ENCODE measurements at regions not wholly inside any gene's neighbourhood (a gene's known extent, or its start where the extent isn't known, plus 50 kb on each side); places are given as distances from the start of the nearest gene placed in this dataset.

DNA sequence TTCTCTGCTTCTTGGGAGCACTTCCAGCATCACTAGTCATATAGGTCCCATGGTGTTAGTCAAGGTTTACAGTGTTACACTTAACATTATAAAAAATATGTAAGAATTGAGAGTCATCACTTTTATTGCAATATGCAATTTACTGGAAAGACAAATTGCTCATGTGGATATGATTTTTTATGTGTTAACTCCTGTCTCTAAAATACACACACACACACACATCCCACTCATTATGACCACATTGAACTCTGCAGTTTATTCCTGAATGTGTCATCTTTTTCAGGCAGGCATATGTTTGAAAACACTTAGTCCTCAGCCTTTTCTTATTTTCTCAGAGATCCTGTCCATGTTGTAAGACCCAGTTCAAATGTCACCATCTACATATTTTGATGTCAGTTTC, 148.5 kb upstream of the MRPS30 start:
- DNase-seq, result no peak

DNA sequence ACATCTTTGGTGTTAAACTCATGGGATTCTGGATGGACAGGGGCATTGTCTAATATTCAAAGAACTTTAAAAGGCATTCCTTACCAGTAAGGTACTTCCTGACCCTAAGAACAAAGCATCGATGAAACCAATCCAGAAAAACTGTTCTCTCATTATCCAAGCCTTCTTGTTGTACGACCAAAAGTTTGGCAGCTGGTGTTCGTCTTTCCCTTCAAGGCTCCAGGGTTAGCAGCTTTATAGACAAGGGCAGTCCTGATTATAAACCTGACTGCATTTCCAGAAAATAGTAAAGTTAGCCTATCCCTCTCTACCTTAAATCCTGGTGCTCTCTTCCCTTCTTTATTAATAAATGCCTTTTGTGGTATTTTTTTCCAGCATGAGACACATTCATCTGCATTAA, 149.4 kb upstream of the MRPS30 start:
- DNase-seq, result no peak

DNA sequence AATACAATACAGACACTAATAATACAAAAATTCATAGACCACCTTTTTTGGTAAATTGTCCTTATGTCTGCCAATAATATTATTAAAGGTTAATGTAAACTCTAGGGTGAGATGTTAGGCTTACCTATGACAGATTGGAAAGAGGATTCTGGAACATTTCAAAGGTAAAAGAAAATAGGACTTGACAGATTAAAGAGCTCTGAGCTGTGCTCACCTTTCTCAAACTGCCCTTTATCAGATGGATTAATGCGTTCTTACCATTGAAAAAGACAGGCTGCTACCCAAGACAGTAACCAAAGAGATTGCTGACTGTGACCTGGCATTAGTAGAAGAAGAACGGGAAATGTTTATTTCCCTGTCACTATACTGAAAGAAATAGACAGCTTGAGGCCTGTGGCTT, 156.1 kb upstream of the MRPS30 start:
- DNase-seq, result no peak

DNA sequence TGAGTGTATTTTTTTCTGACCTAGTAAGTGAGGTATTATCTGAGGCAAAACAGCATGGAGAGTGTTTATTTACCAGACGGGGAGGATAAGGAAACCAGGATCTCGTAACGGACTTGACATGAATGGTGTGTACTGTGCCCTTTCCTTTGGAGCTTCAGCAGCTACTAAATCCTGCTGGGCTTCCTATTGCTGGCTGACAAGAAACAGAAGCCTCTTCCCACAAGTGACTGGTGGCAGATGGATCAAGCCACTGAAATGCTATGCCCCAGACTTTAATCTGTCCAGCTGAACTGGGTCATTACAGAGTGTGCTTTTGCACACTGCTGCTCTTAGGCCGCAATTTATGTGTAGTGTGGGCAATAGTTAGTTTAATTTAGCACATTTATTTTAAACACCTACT, 162.7 kb upstream of the MRPS30 start:
- DNase-seq, result no peak

DNA sequence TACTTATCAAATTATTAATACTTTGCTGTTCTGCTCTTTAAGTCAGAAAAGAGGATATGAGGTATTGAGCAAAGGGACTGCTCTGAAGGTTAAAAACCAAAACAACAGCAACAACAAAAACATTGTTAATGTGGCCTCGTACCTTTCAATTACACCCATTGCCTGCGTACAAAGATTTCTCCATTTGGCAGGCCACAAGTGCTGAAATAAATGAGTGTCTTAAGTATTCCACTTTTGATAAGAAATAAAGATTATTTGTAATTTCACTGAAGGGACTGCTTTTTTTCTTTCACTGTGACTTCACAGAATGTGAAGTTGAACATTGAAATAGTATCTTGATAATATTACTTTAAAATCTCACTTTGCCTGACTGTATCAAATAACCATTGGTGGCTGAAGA, 163.2 kb upstream of the MRPS30 start:
- DNase-seq, result no peak

DNA sequence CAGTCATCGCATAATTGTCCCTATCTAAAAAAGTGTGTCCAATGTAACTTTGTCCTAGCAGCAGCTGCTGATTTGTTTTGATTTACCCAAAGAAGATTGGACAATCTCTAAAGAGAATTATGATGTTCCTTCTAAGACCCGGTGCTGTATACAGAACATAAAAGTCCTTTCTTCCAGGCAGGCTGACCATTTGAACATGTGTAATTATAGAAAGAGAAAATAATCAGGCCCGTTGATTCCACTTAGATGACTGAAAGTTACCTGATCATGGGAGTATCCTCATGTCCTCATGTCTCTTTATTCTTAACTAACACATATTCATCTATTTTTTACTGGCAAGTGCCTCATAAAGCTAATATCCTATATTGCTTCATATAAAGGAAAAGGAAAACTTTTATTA, 164.1 kb upstream of the MRPS30 start:
- no peak for DNase-seq

DNA sequence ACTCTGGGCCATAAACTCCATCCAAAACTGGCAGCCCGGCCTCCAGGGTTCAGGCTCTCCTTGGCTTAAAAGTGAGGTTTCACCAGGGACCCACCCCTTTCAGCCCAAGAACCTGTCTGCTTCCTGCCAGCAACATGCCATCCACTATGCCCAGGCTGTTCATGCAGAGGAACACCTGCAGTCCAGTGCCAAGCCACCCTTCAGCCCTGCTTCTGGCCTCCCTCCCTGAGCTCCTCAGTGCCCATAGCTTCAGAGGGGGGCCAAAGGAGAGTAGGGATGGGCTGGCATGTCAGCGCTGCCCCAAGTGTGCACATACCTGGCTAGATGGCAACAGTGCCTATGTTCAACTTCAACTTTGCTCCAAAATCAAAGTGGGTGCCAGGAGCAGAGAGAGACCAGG, 166.9 kb upstream of the MRPS30 start:
- DNase-seq, result no peak

DNA sequence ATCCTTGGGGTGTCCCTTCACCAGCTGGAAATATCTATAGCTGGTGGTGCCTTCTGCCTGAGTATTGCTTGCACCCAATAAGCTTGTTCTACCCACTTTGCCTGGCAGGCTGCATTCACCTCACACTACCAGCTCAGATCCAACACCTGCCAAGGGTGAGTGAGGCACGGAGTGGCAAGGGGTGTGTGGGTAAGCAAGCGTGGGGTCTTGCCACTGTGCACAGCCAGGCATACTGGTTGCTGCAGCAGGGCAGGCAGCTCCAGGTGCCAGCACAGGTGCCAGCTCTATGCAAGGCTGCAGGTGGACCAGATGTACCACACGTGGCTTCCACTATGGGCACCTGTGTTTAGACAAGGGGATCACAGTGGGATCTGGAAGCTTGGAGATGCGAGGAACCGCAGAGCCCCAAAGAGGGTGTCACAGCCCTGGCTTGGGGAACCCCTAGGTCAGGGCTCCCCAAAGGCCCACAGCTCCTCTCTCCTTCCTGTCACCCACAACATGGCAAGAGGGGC, 167.7 kb upstream of the MRPS30 start:
- no peak for DNase-seq

DNA sequence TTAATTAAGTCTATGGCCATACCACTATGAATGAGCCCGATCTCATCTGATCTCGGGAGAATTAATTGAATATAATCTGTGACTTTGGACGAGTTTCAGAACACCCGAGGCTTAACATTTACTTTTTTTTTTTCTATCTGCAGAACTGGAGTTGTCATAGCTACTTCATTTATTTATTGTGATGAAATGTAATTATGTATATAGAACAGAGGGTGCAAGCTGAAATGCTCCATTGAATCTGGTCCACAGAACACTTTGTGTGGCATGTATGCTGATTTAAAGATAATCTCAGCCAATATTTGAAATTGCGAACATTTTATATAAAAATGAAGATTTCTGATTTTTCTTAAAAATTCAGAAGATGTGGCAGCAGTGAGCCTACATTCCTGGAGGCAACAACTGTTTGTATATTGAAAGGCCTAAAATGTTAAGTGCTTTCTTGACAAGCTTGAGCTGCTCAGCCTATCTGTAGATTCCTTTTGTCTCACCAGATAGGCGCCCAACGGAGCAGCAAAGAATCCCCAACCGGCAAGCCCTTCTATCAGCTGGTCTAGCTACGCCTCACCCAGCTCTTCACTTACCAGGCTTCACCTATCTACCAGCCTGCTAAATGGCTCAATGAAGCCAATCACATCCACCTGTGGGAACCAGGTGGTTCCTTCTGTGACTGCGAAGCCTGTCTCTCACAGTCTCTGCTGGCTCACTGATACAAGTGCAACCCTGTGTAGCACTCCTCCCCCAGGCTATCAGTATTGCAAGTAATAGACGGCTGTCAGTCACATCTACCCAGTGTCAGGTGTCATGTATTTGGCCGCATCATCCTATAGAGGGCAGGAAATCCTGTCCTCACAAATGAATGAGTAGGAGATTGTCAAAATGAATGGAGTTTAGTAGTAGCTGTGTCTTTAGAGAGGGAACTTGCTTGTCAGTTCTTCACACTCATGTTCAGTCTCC, 170.6 kb upstream of the MRPS30 start:
- DNase-seq, result no peak

DNA sequence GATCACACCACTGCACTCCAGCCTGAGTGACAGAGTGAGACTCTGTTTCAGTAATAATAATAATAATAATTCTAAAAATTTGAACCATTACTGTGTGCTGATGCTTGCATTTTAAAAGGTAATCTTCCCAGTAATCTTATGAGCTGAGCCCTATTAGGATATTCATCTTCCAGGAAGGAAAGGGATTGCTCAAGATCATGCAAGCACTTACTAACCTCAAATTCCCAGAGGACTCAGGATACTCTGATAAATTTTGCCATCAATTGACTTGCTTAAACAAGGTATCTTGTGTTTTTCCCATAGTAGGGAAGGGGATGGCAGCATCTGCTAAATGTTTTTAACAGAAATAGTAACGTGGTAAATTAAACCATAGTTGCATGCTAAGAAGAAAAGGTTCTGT, 176.4 kb upstream of the MRPS30 start:
- no peak for DNase-seq

DNA sequence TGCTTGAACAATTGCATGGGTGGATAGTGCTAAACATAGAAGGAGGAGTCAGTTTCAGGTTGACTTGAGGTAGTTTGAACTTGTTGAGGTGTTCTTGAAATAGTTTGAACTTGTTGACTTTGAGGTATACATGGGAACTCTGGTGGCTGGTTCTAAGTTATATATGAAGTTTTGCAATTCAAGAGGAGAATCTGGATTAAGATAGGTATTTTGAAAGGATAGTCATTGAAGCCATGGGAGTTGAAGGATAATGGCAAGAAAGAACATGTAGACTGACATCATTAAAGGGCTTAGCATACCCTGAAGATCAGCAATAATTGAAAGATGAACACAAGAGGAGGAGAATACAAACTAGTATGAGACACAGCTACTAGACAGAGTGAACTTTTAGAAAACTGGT, 181.9 kb upstream of the MRPS30 start:
- no peak for DNase-seq

DNA sequence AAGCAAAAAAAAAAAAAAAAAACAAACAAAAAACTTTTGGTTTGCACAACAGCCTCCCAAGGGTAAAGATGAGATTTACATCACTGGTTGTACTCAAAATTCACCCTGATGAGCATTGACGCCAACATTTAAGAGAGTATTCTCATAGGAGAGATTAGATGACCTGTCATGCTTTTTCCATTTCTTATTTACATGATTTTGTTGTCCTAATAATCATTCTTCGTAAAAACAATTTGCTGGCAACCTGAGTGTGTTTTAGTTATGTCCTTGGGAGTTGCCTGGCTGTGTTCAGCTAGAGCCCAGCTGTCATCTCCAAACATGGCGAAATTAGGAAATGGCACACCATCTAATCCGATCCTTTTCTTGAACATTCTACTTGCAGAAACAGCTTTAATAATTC, 186.4 kb upstream of the MRPS30 start:
- no peak for DNase-seq

DNA sequence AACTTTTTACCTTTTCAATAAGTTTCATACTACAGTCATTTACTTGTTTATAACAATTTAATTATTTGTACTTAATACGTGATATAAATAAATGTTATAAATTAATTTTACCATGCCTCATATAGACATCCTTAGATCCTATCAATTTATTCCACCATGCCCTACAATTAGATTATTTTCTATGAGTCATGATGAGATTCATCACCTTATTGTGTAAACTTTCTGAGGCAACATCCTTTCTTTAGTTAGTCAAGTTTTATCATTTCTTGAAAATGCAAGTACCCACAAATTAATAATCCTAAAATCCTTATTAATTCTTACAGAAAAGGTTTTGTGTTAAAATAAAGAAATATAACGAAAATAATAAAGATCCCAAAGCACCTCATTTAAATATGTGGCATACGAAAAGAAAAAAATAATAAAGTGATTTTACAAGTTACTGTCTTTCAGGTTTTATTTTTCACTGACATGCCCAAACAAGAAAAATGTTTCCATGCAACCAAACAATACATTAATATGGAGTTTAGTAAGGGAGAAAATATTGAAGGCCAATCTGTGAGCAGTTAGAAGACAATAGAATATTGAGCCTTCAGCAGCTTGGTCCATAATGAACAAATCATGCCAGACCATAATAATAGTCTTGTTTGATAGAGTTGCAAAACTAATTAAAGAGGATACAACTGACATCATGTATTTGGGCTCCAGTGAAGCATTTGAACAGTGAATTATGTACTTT, 188.7 kb upstream of the MRPS30 start:
- DNase-seq, result no peak

DNA sequence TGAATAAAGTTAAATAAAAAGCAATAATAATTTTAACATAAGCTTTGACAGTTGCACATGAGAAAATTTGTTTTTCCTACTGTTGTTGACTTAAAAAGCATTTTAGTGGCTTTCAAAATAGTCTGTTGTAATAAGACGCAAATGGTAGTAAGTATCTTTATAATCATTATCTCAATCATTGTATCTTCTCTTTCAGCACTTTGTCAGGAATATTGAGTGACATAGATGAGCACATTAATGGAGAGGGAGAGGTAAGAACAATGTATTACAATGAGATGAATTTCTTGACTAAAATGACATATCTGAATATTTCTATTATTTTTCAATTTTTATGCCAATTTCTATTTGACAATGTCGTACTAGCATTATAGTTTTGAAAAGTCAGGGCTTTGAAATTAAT, 193.9 kb upstream of the MRPS30 start:
- no peak for DNase-seq

DNA sequence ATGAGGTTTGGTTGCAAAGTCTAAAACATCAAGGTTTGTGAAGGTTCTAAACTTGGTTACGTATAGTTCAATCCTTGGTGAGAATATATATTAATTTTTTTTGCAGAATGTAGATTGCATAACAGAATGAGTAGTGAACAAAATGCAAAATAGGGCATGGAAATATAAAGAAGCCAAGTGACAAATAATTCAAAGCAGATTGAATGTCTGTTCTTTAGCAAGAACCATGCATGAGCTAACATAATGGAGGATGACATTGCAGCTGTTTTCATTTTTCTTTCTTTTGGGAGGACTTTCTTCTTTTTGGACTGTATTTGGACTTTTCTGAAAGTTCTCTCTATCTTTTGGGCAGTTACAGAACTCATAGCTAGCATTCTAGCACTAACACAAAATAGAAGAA, 194.8 kb upstream of the MRPS30 start:
- DNase-seq, result no peak

DNA sequence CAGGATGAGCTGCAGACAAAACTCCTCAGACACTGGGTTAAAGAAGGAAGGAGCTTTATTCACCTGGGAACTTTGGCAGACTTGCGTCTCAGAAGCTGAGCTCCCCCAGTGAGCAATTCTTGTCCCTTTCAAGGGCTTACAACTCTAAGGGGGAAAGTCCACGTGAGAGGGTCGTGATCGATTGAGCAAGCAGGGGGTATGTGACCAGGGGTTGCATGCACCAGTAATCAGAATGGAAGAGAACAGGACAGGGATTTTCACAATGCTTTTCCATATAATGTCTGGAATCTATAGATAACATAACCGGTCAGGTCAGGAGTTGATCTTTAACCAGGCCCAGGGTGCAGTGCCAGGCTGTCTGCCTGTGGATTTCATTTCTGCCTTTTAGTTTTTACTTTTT, 202.8 kb upstream of the MRPS30 start:
- no peak for DNase-seq

DNA sequence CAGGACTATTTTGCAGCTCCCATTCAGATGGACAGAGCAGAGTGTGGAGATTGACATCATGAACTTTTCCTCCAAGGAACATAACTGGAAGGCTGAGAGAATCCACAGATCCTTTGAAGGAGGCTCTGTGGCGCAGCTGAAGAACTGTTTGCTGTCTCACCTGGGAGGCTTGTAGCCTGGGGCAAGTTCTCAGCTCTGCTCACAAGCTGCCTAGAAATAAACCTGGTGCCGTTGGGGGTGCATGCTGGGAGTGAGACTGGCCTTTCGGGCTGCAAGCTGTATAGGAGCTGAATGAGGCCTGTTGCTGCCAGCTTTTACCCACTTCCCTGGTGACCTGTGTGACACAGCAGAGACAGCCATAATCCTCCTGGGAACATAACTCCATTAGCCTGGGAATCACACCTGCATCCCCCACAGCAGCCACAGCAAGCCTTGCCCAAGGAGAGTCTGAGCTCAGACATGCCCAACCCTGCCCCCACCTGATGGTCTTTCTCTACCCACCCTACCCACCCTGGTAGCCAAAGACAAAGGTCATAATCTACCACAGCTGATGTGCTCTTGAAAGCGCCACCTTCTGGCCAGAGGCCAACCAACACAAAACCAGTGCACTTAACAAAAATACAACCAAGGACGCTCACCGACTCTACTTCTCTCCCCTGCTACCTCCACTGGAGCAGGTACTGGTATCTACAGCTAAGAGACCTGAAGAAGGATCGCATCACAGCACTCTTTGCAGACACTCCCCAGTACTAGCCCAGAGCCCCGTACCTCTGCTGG, 205.1 kb upstream of the MRPS30 start:
- no peak for DNase-seq

DNA sequence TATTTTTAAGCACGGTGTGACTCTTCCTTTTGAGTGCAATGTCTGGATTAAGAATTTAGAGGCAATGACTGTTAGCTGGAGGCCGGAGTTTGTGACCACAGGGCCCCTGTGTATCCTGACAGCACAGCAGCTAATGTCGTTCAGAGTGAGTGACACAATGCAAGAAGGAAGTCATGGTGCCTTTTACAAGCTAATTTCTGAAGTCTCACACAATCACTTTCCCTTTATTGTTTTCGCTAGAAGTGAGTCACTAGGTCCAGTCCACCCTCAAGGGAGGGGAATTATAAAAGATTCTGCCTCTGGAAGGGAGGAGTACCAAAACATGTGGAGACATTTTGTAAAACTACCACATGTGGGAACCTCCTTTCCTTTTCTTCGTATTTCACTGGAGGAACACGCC, 185.5 kb upstream of the FGF10 start:
- no peak for DNase-seq

DNA sequence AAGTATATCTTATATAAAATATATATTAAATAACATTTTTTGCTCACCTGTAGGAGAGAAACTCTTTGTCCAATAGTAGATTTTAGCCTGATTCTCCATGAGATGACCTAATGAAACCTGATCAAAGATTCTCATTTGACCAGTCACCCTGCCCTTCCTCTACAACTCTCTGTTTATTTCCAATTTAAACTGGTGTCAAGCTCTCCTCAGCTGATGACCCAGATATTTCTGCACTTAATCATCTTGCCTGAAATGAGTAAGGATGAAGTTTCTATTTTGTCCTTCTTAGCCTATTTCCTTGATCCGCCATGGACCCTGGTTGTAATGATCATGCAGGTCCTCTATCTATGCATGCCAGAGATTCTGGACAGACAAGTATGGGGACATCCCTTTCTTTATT, 179.3 kb upstream of the FGF10 start:
- no peak for DNase-seq

DNA sequence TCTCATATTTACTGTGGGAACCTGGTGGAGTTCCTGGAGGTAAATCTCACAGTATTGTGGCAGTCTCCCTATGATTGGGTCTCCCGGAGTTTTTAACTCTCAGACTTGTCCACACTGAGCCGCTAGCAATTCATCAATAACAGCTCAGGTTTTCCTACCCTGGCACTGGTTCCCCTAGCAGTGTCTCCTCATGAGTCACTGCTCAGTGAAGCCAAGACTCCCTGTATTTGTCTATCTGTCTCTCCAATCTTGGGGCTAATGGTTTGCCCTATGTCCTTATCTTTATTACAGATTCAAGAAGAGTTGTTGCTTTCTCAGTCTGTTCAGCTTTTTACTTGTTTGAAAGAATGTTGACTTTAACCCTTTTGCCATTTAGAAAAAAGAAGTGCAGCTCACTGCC, 176.7 kb upstream of the FGF10 start:
- DNase-seq, result no peak

DNA sequence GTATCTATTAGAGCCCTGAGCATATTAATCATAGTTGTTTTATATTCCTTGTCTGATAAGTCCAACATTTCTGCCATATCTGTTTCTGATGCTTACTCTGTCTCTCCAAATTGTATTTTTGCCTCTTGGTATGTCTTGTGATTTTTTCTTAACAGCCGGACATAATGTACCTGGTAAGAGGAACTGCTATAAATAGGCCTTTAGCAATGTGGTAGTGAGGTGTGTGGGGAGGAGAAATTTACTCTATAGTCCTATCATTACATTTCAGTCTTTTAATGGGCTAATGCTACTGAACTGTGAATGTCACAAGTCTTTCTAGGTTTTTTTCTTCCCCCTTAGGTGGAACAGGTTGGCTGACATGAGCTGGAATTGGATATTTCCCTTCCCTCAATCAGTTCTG, 176.1 kb upstream of the FGF10 start:
- DNase-seq, result no peak

DNA sequence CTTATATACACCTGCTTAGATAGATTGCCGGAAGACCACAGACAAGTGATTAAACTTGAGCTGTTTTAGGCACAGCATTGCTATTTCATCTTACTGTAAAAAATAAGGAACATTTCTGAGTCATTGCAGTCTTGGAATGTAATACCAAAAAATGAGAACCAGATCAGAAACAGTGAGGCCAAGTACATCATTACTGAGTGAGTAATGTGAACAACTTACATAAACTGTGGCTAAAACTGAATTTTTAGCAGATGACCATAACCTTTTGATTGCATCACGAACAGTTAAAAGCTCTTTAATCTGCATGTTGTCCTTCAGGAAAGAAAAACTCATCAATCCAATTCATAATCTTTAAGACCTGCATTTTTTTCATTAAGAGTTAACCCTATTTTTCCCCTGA, 157.1 kb upstream of the FGF10 start:
- DNase-seq, result no peak

Measured in hypothalamus (tissue), 51 donors.